Activated naive CD8-positive, alpha-beta T cell treated with anti-CD3 and anti-CD28 coated beads for 36 hours (primary cell): ENCODE measurements at regions not wholly inside any gene's neighbourhood (a gene's known extent, or its start where the extent isn't known, plus 50 kb on each side); places are given as distances from the start of the nearest gene placed in this dataset.
A peak's percentile ranks its signal among the peaks of the same experiment; 100 is the strongest.

Source experiments
- DNase-seq: peaks from one replicate; pipeline ENCODE4 v3.0.0; 2021
- H3K27ac Mint-ChIP-seq: one replicate; pipeline ENCODE4 v1.8.0; 2022; ENCODE audit warnings: mild to moderate bottlenecking, moderate library complexity, mixed read lengths
- H3K27me3 Mint-ChIP-seq: one replicate; pipeline ENCODE4 v1.8.0; 2022; ENCODE audit warnings: mild to moderate bottlenecking, mixed read lengths
- H3K36me3 Mint-ChIP-seq: one replicate; pipeline ENCODE4 v1.8.0; 2021; ENCODE audit warnings: mild to moderate bottlenecking, mixed read lengths
- H3K4me1 Mint-ChIP-seq: one replicate; pipeline ENCODE4 v1.8.0; 2021; ENCODE audit warnings: mixed read lengths
- H3K4me3 Mint-ChIP-seq: one replicate; pipeline ENCODE4 v1.8.0; 2022; ENCODE audit warnings: mild to moderate bottlenecking, moderate library complexity, mixed read lengths
- H3K9me3 Mint-ChIP-seq: one replicate; pipeline ENCODE4 v1.8.0; 2022; ENCODE audit warnings: mixed read lengths

- H3K9me3 Mint-ChIP-seq = peaks cover 2% of the 10 kb centered on the region
- peaks cover 23% of the 10 kb centered on the region for H3K27me3 Mint-ChIP-seq
- no peak overlapping the region for H3K27ac Mint-ChIP-seq
- peaks cover 6% of the 10 kb centered on the region for H3K4me1 Mint-ChIP-seq
- H3K36me3 Mint-ChIP-seq = peaks cover 4% of the 10 kb centered on the region
- H3K4me3 Mint-ChIP-seq = no peak overlapping the region
- DNase-seq = no peak
Observed at GRCh38 chr4:139611391-139611790, 54.2 kb upstream of the MGST2 start.

DNA sequence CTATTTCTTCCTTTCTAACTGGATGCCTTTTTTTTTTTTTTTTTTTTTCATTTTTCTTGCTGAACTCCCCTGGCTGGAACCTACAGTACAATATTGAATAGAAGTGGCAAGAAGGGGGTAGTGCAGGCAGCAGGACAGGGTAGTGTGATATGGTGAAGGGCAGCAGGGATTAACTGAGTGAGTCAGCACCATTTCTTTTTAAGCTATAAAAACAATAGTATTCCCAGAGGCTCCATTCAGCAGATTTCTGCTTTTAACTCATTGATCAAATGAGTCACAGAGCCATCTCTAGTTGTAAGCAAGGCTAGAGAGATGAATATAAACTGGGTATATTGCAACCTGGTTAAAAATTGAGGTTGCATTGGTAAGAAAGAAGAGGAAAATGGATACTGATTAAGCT lies 53.6 kb upstream of the SETD7 start:
- H3K27me3 Mint-ChIP-seq = peaks cover 27% of the 10 kb centered on the region
- peaks cover 7% of the 10 kb centered on the region for H3K4me1 Mint-ChIP-seq
- H3K36me3 Mint-ChIP-seq = peaks cover 6% of the 10 kb centered on the region
- H3K27ac Mint-ChIP-seq = no peak overlapping the region
- H3K4me3 Mint-ChIP-seq = no peak overlapping the region
- peaks cover 5% of the 10 kb centered on the region for H3K9me3 Mint-ChIP-seq
- DNase-seq = no peak

GRCh38 chr4:139607502-139608060 lies 51.6 kb upstream of the SETD7 start:
- peaks cover 5% of the 10 kb centered on the region for H3K9me3 Mint-ChIP-seq
- no peak overlapping the region for H3K4me3 Mint-ChIP-seq
- no peak overlapping the region for H3K27ac Mint-ChIP-seq
- peaks cover 7% of the 10 kb centered on the region for H3K4me1 Mint-ChIP-seq
- peaks cover 6% of the 10 kb centered on the region for H3K36me3 Mint-ChIP-seq
- peaks cover 27% of the 10 kb centered on the region for H3K27me3 Mint-ChIP-seq
- no peak for DNase-seq

- DNase-seq = no peak
- H3K9me3 Mint-ChIP-seq = peaks cover 5% of the 10 kb centered on the region
Observed at GRCh38 chr4:139606579-139607501, 50.8 kb upstream of the SETD7 start.

GRCh38 chr4:139606103-139606502 lies 50.1 kb upstream of the SETD7 start:
- Mint-ChIP-seq H3K27me3 (peaks cover 27% of the 10 kb centered on the region), H3K36me3 (peaks cover 6% of the 10 kb centered on the region), H3K27ac (no peak overlapping the region), H3K9me3 (peaks cover 5% of the 10 kb centered on the region), H3K4me1 (peaks cover 7% of the 10 kb centered on the region), H3K4me3 (peak overlapping the region; percentile 62)
- no peak for DNase-seq

More at GRCh38 chr4:139606579-139607501, 50.8 kb upstream of the SETD7 start:
- H3K4me1 Mint-ChIP-seq = peaks cover 7% of the 10 kb centered on the region
- H3K27me3 Mint-ChIP-seq = peaks cover 27% of the 10 kb centered on the region
- H3K36me3 Mint-ChIP-seq = peaks cover 6% of the 10 kb centered on the region
- peak overlapping the region; percentile 68 for H3K27ac Mint-ChIP-seq
- peak overlapping the region; percentile 62 for H3K4me3 Mint-ChIP-seq
